ENCODE measurements at regions not wholly inside any gene's neighbourhood (a gene's known extent, or its start where the extent isn't known, plus 50 kb on each side); places are given as distances from the start of the nearest gene placed in this dataset.

DNA sequence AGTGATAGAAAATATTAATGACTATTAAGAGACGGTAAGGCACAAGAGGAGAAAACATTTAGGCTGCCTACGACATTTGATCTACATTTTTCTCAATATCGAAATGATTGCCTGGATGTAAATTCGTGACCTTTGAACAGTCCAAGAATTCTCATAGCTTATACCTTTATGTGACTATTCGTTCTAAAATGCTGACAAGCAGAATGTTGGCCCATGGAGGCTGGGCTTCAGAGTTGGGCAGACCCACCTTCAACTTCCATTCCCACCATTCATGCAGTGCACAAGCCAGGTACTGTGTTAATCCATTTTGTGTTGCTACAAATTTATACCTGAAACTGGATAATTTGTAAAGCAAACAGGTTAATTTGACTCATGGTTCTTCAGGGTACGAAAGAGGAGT is 441.4 kb upstream of the COBL start:
- no peak for DNase-seq (ENCODE audit: low read depth in 4 of 4, low spot score in 3 of 4)

DNA sequence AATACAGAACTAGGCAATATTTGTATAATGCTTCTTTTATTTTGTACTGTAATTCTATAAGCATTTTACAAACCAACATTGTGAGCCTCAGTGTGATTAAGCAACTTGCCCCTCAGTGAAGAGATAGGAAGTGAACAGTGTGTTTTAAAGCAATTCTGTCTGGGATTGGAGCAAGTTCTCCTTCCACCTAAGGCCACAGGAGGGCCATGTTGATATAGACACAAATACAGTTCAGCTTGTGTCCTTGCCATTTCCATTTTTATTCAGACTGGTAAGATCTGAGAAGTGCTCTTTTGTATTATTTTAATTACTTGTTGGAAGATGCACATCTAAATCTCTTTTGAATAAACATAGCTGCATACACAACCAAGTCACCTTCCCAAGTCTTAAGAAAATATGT is 416.3 kb upstream of the COBL start:
- no peak for DNase-seq (ENCODE audit: low read depth in 4 of 4, low spot score in 3 of 4)

DNA sequence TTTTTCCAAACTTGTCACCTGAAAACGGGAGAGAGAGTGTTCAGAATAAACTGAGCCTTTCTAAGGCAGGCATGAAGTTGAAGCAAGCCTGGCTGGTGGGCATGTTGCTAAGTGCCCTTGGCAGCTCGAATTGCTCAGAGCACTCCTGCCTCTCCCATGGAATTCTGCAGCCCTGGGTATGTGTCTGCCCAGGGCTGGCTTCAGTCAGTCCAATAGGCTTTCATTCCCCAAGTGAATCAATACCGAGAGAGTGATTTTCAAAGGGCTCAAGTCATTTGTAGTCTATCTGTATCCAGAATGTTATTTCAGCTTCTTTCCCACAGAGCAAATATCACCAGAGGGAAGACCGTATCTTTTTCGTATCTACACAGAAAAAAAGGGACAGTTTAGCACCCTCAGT is 415.5 kb upstream of the COBL start:
- no peak for DNase-seq (ENCODE audit: low read depth in 4 of 4, low spot score in 3 of 4)

DNA sequence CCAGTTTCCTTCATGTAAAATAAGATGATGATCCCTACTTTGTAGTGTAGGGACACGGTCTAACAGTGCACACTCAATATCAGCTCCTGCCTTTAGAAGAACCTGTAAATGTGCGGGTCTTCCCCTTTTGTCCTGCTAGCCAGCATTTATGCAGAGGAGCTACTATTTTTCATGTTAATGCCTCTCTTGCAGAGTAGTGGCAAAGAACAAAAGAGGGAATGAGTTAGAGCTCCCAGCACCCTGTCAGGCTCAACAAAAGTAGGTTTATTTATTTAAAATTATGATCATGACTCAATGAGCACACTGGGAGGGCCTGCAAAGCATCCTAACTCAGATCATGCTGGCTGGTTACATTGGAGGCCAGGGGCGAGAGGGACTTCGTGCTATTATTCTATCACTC is 414.5 kb upstream of the COBL start:
- no peak for DNase-seq (ENCODE audit: low read depth in 4 of 4, low spot score in 3 of 4)

DNA sequence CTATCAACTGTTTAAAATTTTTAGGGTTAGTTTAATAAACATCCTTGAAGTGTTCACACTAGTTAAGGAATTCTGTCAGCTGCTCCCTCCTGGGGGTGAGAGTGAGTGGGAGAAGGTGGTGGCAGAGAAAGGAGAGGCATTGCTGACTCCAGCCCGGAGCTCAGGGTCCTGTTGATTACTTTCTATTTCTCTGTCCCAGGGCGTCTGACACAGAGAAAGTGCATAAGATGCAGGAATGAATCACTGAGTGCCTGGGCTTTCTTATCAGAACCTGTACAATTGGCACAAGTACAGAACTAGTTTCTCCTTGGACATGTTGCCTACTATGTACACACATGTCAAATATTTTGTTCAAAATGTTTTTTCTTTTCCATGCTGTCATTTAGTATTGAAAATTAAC is 410.8 kb upstream of the COBL start:
- DNase-seq (ENCODE audit: low read depth in 4 of 4, low spot score in 3 of 4): no peak

DNA sequence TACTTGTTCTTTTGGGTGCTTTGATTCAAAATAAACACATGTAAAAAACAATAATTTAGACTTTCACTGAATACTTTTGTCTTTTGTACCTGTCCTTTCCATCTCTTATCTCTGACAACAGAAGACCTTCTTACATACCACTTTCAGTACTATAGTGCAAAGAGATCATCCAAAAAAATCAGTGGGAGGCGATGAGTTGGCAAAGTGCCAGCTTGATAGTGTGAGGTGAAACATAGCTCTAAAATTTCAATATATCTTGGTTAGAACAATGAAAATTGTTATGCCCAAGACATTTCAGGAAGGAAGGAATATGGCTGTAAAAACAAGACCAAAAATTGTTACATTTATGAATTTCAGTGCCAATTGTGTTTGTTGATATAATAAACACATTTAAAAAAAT is 390.2 kb upstream of the COBL start:
- DNase-seq (ENCODE audit: low read depth in 4 of 4, low spot score in 3 of 4): peak in 1 of 4 donors; percentile 4

DNA sequence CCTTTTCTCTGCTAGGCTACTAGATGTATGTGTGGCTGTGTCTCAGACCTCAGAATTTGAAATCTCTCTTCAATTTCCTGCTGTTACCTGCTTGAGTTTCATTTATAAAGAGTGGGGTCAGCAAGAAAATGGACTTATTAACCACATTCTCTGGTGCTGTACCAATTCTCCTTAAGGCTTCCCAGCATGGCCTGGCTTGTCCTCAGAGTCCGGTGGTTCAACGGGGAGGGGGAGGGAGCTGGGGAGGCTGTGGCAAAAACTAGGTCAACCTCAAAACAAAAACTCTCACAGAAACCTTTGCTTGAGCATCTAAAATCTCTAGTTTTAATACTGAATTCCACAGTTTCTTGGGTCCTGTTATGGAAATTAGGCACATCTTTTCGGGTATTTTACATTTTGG is 389.1 kb upstream of the COBL start:
- no peak for DNase-seq (ENCODE audit: low read depth in 4 of 4, low spot score in 3 of 4)

DNA sequence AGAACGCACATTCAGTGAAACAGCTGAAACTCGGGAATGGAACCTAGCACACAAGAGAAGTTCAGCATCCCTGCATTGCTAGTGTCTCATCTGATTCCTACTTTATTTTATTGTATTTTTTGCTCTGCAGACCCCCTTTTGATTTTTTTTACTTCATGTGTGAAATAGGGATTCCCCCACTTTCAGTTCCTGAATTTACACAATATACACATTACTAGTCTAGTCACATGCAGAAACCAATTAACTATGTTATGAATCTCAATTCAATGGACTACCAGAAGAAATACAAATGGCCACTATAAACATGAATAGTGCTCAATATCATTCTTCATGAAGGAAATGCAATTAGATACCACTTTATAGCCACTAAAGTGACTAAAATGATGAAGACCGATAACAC is 386.1 kb upstream of the COBL start:
- no peak for DNase-seq (ENCODE audit: low read depth in 4 of 4, low spot score in 3 of 4)

DNA sequence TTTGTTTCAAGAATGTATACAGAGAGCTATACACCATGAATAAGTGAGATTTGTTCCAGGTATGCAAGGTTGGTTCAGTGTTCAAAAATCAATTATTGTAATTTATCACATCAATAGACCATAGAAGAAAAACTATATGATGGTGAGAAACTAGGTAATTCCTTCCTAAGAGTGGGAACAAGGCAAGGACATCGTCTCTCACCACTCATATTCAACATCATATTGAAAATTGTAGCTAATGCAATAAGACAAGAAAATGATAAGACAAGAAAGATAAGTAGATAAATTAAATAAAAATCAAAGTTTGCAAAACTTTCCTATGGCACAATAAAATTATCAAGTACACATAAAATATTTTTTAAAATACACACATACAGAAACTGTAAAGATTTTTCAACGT is 385.3 kb upstream of the COBL start:
- DNase-seq (ENCODE audit: low read depth in 4 of 4, low spot score in 3 of 4): no peak

DNA sequence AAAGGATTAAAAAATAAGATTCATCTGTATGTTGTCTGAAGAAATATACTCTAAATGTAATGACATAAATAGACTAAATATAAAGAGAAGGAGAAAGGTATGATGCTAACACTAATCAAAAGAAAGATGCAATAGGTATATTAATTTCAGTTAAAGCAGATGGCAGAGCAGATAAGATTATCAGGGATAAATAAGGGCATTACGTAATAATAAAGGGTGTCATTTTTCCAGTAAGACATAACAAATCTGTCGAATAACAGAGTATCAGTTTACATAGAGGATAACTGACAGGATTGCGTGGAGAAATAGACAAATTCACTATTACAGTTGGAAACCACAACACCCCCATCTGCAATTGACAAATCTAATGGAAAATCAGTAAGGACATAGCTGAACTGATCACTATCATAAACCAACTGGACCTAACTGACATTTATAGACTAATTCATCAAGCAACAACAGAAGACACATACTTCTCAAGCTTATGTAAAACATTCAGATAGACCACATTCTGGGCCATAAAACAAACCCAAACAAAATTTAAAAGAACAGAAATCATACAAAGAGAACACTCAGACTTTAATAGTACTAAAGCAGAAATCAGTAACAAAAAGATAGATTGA is 384.1 kb upstream of the COBL start:
- no peak for DNase-seq (ENCODE audit: low read depth in 4 of 4, low spot score in 3 of 4)

DNA sequence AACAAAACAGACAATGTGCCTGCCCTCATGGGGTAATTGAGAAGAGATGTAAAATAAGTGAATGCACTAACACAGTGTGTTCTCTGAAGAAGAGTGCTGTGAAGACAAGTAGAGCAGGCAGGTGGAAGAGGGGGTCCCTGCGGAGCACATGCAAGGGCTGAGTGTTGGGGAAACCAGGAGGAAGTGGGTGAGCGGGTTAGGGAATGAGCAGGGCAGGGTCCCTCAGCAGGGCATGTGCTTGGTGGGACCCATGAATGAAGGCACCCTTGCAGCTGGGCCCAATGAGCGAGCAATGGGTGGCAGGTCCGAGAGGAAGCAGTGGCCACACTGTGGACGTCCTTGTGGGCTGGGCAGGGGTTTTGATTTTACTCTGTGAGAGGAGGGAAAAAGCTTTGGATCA is 376.6 kb upstream of the COBL start:
- no peak for DNase-seq (ENCODE audit: low read depth in 4 of 4, low spot score in 3 of 4)

DNA sequence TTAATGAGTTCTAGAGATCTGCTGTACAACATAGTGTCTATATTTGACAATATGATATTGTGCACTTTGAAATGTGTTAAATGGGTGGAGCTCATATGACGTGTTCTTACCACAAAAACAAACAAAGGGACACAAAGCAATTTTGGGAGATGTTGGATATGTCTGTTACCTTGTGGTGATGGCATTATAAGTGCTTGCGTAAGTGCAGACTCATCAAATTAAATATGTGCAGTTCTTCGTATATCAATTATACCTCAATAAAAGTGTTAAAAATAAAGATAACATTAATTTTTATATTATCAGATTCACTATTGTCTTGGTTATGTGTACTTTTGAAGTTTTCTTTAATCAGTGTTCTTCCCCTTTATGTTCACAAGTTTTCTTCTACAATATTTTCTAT is 372.9 kb upstream of the COBL start:
- no peak for DNase-seq (ENCODE audit: low read depth in 4 of 4, low spot score in 3 of 4)

DNA sequence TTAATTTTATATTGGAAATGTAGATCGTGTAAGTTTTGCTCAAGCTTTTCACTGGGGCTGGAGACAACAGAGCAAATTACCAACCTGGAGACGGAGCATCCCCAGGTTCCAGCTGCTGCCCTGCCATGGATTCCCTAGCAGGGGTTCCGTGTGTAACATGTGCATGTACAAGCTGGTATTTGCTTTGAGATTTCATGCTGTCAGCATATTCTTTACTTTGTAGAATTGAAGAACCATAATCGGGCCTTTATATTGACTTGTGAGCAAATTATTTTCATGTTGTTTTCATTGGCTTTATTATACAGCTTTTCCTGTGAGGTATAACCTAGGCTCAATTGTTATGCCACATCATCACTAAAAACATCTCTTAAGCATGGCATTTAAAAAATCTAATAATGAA is 369.2 kb upstream of the COBL start:
- DNase-seq (ENCODE audit: low read depth in 4 of 4, low spot score in 3 of 4): no peak

DNA sequence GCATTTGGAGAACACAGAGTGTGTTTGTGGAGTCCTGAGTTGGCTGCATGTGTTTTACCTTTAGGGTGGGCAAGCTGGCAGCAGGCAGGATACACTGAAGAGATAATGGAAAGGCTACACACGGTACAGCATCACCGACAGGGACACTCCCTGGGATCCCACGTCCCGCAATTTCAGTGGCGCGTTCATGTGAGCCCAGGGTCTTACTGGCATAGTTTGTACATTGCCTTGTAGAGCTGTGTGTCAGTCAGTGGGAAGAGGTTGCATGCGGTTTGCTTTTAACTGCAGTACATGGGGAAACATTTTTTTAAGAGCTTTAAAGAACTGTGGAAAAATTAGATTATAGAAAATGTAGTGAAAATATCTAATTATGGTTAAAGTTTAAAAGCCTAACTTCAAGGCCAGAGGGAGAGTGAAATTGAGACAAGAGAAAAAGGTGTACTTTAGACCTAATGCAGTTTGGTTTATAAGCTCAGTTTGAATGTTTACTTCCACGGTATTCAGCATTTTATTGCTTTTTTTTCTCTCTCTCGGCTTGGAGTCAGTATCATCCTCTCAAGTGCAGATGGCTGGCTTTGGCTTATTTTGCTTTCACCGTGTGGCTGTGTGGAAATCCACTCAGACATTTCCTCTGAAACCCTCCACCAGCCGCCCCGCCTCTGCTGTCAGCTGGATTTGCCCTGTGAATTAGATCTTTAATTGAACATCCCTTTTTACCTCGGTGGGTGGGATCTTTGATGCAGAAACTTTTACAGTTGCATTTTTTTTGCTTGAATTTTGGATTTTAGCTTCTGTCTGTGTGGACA is 364.2 kb upstream of the COBL start:
- DNase-seq (ENCODE audit: low read depth in 4 of 4, low spot score in 3 of 4): no peak

DNA sequence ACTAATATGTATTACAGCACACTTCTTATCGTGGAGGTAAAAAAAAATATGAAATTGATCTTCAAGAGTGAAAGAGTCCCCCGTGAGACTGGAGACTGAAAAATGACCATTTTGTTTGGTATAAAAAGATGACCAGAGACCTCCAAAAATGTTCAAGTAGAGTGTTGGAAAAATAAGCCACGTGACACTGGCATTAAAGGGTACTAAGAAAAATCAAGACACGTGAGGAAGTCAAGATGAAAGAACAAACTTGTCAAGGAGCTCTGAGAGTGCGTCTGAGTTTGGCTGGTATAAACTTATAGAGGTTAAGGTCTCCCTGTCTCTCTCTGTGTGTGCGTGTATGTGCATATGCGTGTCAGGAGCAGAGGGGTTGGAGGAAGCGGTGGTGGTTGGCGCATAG is 362.7 kb upstream of the COBL start:
- DNase-seq (ENCODE audit: low read depth in 4 of 4, low spot score in 3 of 4): no peak

DNA sequence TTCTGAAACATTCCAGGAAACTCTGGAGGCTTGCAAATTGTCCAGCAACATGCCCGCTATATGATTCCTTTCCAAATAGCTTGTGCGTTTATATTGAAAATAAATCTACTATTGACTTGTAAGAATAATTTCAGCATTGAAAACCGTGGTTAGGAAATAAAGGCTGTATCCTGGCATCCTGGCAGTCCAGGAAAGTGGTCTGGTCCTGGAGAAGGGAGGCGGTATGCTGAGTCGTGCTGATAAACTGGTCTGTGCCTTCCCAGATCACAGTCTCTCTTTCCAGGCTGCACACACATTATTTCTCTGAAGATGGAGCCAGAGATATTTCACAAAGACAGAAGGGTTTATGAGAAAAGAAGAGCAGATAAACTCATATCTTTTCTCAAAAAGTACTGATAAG is 350.1 kb upstream of the COBL start:
- no peak for DNase-seq (ENCODE audit: low read depth in 4 of 4, low spot score in 3 of 4)

DNA sequence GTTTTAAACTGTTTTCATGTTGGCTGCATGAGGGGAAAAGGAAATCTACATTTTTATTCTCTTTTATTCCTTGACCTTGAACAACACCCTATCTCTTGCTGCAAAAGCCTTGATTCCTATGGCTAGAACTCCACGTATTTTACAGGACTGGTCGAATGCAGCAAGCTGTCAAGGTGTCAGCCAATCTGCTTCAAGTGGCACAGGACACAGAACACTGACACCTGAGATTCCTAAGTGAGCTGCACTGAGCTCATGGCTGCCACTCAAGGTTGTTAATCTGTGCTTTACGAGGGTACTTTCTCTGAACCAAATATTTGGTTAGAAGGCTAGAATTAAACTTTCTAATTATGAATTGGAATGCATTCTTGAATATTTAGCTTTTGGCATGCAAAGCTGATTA is 349.7 kb upstream of the COBL start:
- peak in 1 of 4 donors; percentile 14 for DNase-seq (ENCODE audit: low read depth in 4 of 4, low spot score in 3 of 4)

DNA sequence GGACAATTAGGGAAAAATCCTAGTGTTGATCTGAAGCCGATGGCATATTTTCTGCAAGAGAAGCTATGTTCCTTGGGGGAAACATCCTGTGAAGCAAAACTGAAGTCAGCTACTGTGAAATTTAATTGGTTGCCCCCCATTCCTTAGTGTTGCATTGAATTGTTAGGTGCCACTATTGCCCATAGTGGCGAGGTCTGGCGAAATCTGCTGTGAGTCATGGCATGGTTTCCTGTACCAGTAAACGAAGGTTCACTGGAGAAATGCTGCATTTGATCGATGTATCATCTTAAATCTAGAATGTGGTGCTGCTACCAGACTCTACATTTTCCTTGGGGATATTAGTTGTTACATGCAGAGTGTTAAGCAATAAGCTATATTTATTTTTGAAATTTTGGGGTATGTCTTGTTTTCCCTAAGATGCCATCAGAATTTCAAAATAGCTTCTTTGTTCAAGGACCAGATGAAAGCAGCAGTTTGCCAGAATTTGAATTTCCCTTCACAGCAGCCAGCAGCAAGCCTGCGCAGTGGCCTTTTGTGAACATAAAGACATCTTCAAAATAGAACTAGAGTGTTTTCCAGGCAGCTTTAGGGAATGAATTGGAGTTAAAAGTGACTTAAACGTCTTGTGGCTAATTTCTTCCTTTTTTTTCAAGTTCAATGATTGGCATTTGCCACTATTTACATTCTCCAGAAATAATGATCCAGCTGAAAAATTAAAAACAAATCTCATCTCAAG is 348.6 kb upstream of the COBL start:
- DNase-seq (ENCODE audit: low read depth in 4 of 4, low spot score in 3 of 4): no peak

DNA sequence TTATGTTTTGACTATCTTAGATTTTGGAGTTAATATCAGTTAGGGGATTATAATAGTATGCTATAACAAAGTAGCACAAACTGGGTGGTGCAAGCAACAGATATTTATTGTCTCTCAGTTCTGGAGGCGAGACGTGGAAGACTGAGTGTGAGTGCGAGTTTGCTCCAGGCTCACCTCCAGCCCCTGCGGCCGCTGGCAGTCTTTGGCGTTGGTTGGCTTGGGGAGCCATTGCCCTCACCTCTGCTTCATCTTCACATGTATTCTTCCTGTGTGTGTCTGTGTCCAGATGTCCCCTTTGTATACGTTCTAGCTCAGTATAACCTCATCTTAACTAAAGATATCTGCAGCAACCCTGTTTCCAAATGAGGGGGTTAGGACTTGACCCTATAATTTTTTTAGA is 343.9 kb upstream of the COBL start:
- no peak for DNase-seq (ENCODE audit: low read depth in 4 of 4, low spot score in 3 of 4)

DNA sequence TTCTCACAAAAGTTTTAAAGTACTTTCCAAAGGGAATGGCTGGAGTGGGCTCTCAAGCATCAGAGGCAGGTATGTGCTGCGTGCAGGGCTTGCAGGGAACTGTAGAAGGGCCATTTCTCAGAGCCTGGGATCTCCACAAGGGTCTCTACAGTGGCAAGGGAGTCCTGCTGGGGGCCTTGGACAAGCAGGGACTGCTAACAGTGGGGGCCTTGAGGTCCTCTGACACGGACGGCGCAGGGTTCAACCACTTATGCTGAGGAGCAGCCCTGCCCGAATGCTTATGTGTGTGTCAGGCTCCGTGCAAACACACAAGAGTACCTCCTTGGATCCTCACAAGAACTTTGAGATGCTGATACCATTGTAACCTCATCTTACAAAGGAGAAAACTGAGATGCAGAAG is 342.1 kb upstream of the COBL start:
- no peak for DNase-seq (ENCODE audit: low read depth in 4 of 4, low spot score in 3 of 4)

DNA sequence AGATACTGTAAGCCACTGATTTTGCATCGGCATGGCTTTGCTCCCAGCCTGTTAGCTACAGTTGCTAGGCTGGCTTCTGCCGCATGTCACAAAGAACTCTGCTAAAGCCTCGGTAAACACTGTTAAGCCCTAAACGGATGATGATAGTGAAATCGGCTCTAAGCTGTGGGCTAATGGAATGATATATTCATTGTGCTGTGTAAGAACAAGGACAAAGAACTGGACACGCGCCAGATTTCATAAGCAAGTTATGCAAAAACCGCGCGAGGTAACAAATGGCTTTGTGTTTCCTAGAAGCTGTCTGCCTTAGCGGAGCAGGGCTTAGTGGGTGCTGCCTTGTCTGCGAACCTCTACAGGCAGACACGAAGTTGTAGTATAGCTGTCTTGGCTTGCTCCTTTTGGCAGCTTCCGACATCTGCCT is 331.3 kb upstream of the COBL start:
- no peak for DNase-seq (ENCODE audit: low read depth in 4 of 4, low spot score in 3 of 4)

DNA sequence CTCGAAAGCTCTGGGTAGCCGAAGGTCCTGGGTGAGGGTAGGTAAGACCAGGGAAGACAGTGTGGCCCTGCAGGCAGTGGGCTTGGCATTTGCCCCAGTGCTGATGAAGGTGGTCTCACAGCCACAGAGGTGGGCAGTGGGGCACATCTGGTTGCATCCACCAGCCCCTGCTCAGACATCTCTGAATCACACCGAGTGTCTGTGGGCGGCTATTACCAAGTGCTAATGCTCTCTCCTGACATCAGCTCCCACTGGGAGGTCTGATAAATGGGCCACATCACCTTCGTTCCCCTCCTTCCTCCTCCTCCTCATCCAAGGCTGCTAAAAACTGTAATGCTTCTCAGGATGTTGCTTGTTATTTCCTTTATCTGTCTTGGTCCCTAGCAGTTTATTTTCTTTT is 330.9 kb upstream of the COBL start:
- no peak for DNase-seq (ENCODE audit: low read depth in 4 of 4, low spot score in 3 of 4)

All from right renal pelvis (tissue), 4 donors.